ENCODE measurements at regions not wholly inside any gene's neighbourhood (a gene's known extent, or its start where the extent isn't known, plus 50 kb on each side); places are given as distances from the start of the nearest gene placed in this dataset.

GRCh38 chr15:62549345-62549970 is 384.4 kb upstream of the C2CD4B start:
- peak; percentile 68 for TF ChIP-seq CTCF (conservative IDR thresholded peaks at IDR 0.05; ENCODE audit: control insufficient read depth, insufficient read depth, low read depth, low read length)
- peak; percentile 54 for DNase-seq (ENCODE audit: low read depth)
- H3K4me3 ChIP-seq (ENCODE audit: control insufficient read depth, low read depth, low read length), result no peak overlapping the region

GRCh38 chr15:62550106-62550505 is 385.0 kb upstream of the C2CD4B start:
- TF ChIP-seq CTCF (conservative IDR thresholded peaks at IDR 0.05; ENCODE audit: control insufficient read depth, insufficient read depth, low read depth, low read length), result no peak
- H3K4me3 ChIP-seq (ENCODE audit: control insufficient read depth, low read depth, low read length), result no peak overlapping the region
- DNase-seq (ENCODE audit: low read depth), result no peak

- no peak for TF ChIP-seq CTCF (conservative IDR thresholded peaks at IDR 0.05; ENCODE audit: control insufficient read depth, insufficient read depth, low read depth, low read length)
- DNase-seq (ENCODE audit: low read depth), result no peak
- no peak overlapping the region for H3K4me3 ChIP-seq (ENCODE audit: control insufficient read depth, low read depth, low read length)
Measured at GRCh38 chr15:62552444-62552843, 387.4 kb upstream of the C2CD4B start.

GRCh38 chr15:62553911-62554563 is 389.0 kb upstream of the C2CD4B start:
- no peak overlapping the region for H3K4me3 ChIP-seq (ENCODE audit: control insufficient read depth, low read depth, low read length)
- TF ChIP-seq CTCF (conservative IDR thresholded peaks at IDR 0.05; ENCODE audit: control insufficient read depth, insufficient read depth, low read depth, low read length), result no peak
- no peak for DNase-seq (ENCODE audit: low read depth)

- TF ChIP-seq CTCF (conservative IDR thresholded peaks at IDR 0.05; ENCODE audit: control insufficient read depth, insufficient read depth, low read depth, low read length), result no peak
- H3K4me3 ChIP-seq (ENCODE audit: control insufficient read depth, low read depth, low read length), result no peak overlapping the region
- peak; percentile 88 for DNase-seq (ENCODE audit: low read depth)
Measured at GRCh38 chr15:62558640-62559380, 393.7 kb upstream of the C2CD4B start.

GRCh38 chr15:62559381-62559733 is 394.3 kb upstream of the C2CD4B start:
- no peak overlapping the region for H3K4me3 ChIP-seq (ENCODE audit: control insufficient read depth, low read depth, low read length)
- no peak for DNase-seq (ENCODE audit: low read depth)
- no peak for TF ChIP-seq CTCF (conservative IDR thresholded peaks at IDR 0.05; ENCODE audit: control insufficient read depth, insufficient read depth, low read depth, low read length)
